ENCODE measurements at regions not wholly inside any gene's neighbourhood (a gene's known extent, or its start where the extent isn't known, plus 50 kb on each side); places are given as distances from the start of the nearest gene placed in this dataset.

DNA sequence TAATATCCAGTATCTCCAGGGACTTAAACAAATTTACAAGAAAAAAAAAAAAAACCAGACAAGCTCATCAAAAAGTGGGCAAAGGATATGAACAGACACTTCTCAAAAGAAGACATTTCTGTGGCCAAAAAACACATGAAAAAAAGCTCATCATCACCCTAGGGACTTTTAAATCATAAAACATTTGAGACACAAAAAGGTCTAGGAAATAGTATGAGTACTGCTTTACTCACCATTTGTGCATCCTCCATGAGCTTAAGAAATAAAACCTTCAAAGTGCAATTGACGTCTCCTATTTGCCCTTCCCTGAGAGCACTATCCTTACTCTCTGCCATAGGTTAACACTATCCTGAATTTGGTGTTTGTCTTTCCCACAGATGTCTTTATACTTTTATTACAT lies 193.7 kb upstream of the NREP start:
- no peaks in the 10 kb centered on the region for H4K20me1 ChIP-seq
- H3K27ac ChIP-seq: no peak overlapping the region
- H3K4me2 ChIP-seq: no peak overlapping the region
- no peaks in the 10 kb centered on the region for H3K27me3 ChIP-seq
- H3K4me1 ChIP-seq: peaks cover 0 to 6% (median 0%) of the 10 kb centered on the region in 10 experiments; a peak in 2 of 20 replicates
- TF ChIP-seq Cebpa-rat (IDR thresholded peaks at IDR 0.05): no peak
- H3K9me3 ChIP-seq (replicated peaks in 1 of 11): no peaks in the 10 kb centered on the region
- no peak overlapping the region for H3K4me3 ChIP-seq
- H3K9ac ChIP-seq: no peak overlapping the region
- H3K36me3 ChIP-seq: no peaks in the 10 kb centered on the region

GRCh38 chr5:111948092-111948841 lies 191.3 kb upstream of the NREP start:
- H3K27ac ChIP-seq: no peak overlapping the region
- TF ChIP-seq Cebpa-rat (IDR thresholded peaks at IDR 0.05): no peak
- H3K9me3 ChIP-seq (replicated peaks in 1 of 11): no peaks in the 10 kb centered on the region
- no peak overlapping the region for H3K9ac ChIP-seq
- H3K4me3 ChIP-seq: no peak overlapping the region
- H4K20me1 ChIP-seq: no peaks in the 10 kb centered on the region
- no peak overlapping the region for H3K4me2 ChIP-seq
- H3K36me3 ChIP-seq: no peaks in the 10 kb centered on the region
- H3K27me3 ChIP-seq: no peaks in the 10 kb centered on the region
- H3K4me1 ChIP-seq: no peaks in the 10 kb centered on the region

GRCh38 chr5:111946556-111946955 lies 189.6 kb upstream of the NREP start:
- Histone ChIP-seq H3K9me3 (replicated peaks in 1 of 11) (no peaks in the 10 kb centered on the region), H3K27me3 (no peaks in the 10 kb centered on the region), H3K9ac (no peak overlapping the region), H3K27ac (no peak overlapping the region), H3K4me1 (no peaks in the 10 kb centered on the region), H3K4me2 (no peak overlapping the region), H3K36me3 (no peaks in the 10 kb centered on the region), H3K4me3 (no peak overlapping the region), H4K20me1 (no peaks in the 10 kb centered on the region)
- TF ChIP-seq Cebpa-rat (IDR thresholded peaks at IDR 0.05): no peak

DNA sequence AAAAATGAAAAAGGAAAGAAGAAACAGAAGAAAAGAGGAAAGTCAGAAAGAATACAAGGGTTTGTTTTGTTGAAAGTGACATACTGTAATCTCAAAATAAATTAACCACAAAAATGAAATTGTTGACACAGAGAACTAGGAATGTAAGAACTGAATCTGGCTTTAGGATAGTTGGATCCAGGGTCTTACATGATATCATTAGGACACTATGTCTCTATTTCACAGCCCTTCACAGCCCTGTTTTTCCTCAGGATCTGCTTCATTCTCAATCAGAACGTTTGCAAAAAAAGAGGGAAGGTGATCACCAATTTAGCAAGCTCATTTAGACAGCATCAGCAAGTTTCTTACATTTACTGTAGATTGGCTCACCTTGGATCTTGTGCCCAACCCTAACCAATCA lies 188.5 kb upstream of the NREP start:
- H4K20me1 ChIP-seq: no peaks in the 10 kb centered on the region
- no peak overlapping the region for H3K4me2 ChIP-seq
- no peaks in the 10 kb centered on the region for H3K27me3 ChIP-seq
- no peak for TF ChIP-seq Cebpa-rat (IDR thresholded peaks at IDR 0.05)
- H3K9me3 ChIP-seq (replicated peaks in 1 of 11): no peaks in the 10 kb centered on the region
- no peak overlapping the region for H3K9ac ChIP-seq
- H3K27ac ChIP-seq: no peak overlapping the region
- H3K4me1 ChIP-seq: no peaks in the 10 kb centered on the region
- H3K4me3 ChIP-seq: no peak overlapping the region
- no peaks in the 10 kb centered on the region for H3K36me3 ChIP-seq

- Histone ChIP-seq H3K27me3 (no peaks in the 10 kb centered on the region), H3K9ac (no peak overlapping the region), H3K4me3 (no peak overlapping the region), H3K36me3 (no peaks in the 10 kb centered on the region), H3K4me2 (no peak overlapping the region), H3K4me1 (no peaks in the 10 kb centered on the region), H4K20me1 (no peaks in the 10 kb centered on the region), H3K9me3 (replicated peaks in 1 of 11) (no peaks in the 10 kb centered on the region), H3K27ac (no peak overlapping the region)
- no peak for TF ChIP-seq Cebpa-rat (IDR thresholded peaks at IDR 0.05)
Observed at GRCh38 chr5:111942661-111943401, 185.8 kb upstream of the NREP start.

- Histone ChIP-seq H3K4me1 (no peaks in the 10 kb centered on the region), H3K9me3 (replicated peaks in 1 of 11) (no peaks in the 10 kb centered on the region), H4K20me1 (no peaks in the 10 kb centered on the region), H3K36me3 (no peaks in the 10 kb centered on the region), H3K27me3 (no peaks in the 10 kb centered on the region), H3K4me2 (no peak overlapping the region), H3K4me3 (no peak overlapping the region), H3K9ac (no peak overlapping the region), H3K27ac (no peak overlapping the region)
- no peak for TF ChIP-seq Cebpa-rat (IDR thresholded peaks at IDR 0.05)
Observed at GRCh38 chr5:111942201-111942600, 185.2 kb upstream of the NREP start.

DNA sequence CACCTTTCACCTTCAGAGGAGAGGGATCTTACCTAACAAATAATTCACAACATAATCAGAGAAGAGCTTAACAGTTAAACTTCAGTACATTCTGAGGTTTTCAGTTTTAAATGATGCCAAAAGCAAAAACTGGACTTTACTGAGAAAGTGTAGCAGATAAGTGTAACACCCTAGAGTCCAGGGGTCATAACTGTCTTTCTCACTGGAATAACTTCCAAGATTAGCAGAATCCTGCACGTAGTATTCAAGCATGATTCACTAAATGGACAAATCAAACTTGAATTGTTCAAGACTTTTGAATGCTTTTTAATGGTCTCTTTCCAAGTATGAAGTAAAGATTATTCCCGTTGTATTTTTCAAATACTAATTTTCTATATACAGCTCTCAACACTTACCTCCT lies 180.1 kb upstream of the NREP start:
- Histone ChIP-seq H3K4me2 (no peak overlapping the region), H3K4me3 (no peak overlapping the region), H3K4me1 (no peaks in the 10 kb centered on the region), H3K9ac (no peak overlapping the region), H4K20me1 (no peaks in the 10 kb centered on the region), H3K36me3 (no peaks in the 10 kb centered on the region), H3K27ac (no peak overlapping the region), H3K9me3 (replicated peaks in 1 of 11) (peaks cover 0 to 7% (median 0%) of the 10 kb centered on the region in 11 experiments; a peak in 3 of 22 replicates), H3K27me3 (no peaks in the 10 kb centered on the region)
- no peak for TF ChIP-seq Cebpa-rat (IDR thresholded peaks at IDR 0.05)

DNA sequence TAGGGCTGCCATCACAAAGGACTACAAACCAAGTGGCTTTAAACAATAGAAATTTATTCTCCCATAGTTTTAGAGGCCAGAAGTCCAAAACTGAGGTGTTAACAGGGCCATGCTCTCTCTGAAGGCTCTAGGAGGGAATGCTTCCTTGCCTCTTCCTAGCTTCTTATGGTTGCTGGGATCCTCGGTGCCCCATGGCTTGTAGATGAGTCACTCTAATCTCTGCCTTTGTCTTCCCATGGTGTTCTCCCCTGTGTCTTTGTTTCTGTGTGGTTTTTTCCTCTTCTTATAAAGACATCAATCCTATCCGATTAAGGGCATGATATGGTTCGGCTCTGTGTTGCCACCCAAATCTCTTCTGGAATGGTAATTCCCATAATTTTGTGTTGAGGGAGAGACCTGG lies 178.8 kb upstream of the NREP start:
- H3K27me3 ChIP-seq: no peaks in the 10 kb centered on the region
- H3K4me2 ChIP-seq: no peak overlapping the region
- no peak overlapping the region for H3K9ac ChIP-seq
- no peak for TF ChIP-seq Cebpa-rat (IDR thresholded peaks at IDR 0.05)
- peaks cover 0 to 9% (median 3%) of the 10 kb centered on the region in 10 experiments; a peak in 11 of 20 replicates for H3K4me1 ChIP-seq
- peaks cover 0 to 8% (median 0%) of the 10 kb centered on the region in 11 experiments; a peak in 3 of 22 replicates for H3K9me3 ChIP-seq (replicated peaks in 1 of 11)
- H3K36me3 ChIP-seq: no peaks in the 10 kb centered on the region
- H3K4me3 ChIP-seq: no peak overlapping the region
- no peak overlapping the region for H3K27ac ChIP-seq
- no peaks in the 10 kb centered on the region for H4K20me1 ChIP-seq

DNA sequence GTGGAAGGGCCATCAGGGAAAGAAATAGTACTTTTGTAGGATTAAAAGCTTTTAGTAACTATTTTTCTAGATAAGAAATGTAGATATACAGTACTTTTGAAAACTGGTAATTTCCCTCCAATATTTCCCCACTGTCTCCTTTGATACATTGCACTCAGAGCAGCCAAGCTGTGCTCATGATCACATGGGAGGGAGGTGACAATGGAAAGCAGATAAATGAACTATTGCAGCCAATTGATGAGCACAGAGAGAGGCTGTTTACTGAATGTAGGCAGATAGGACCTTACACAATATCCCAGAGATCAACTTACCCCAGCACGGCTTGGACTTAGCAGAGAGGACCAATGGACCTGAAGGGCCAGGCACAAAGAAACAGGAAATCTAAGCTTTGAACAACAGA lies 178.0 kb upstream of the NREP start:
- Histone ChIP-seq H3K27ac (no peak overlapping the region), H4K20me1 (no peaks in the 10 kb centered on the region), H3K4me3 (no peak overlapping the region), H3K27me3 (no peaks in the 10 kb centered on the region), H3K9me3 (replicated peaks in 1 of 11) (peaks cover 0 to 8% (median 0%) of the 10 kb centered on the region in 11 experiments; a peak in 3 of 22 replicates), H3K4me2 (no peak overlapping the region), H3K36me3 (no peaks in the 10 kb centered on the region), H3K4me1 (peaks cover 0 to 17% (median 10%) of the 10 kb centered on the region in 10 experiments; a peak in 16 of 20 replicates), H3K9ac (no peak overlapping the region)
- TF ChIP-seq Cebpa-rat (IDR thresholded peaks at IDR 0.05): no peak
